Osteocyte (in vitro differentiated cells): ENCODE measurements at regions not wholly inside any gene's neighbourhood (a gene's known extent, or its start where the extent isn't known, plus 50 kb on each side); places are given as distances from the start of the nearest gene placed in this dataset.

Source experiments
- DNase-seq: peaks from one replicate; pipeline ENCODE4 v3.0.0; 2021; ENCODE audit warnings: mixed read lengths; ENCODE audit not compliant: unreplicated experiment; ENCODE audit errors: extremely low spot score
- H3K27ac Mint-ChIP-seq: one replicate; pipeline ENCODE4 v1.8.0; 2021; ENCODE audit warnings: mild to moderate bottlenecking, mixed read lengths; ENCODE audit not compliant: unreplicated experiment
- H3K27me3 Mint-ChIP-seq: one replicate; pipeline ENCODE4 v1.8.0; 2021; ENCODE audit warnings: mixed read lengths; ENCODE audit not compliant: unreplicated experiment
- H3K36me3 Mint-ChIP-seq: one replicate; pipeline ENCODE4 v1.8.0; 2021; ENCODE audit warnings: mixed read lengths; ENCODE audit not compliant: unreplicated experiment
- H3K4me1 Mint-ChIP-seq: one replicate; pipeline ENCODE4 v1.8.0; 2021; ENCODE audit warnings: mixed read lengths; ENCODE audit not compliant: unreplicated experiment
- H3K4me3 Mint-ChIP-seq: one replicate; pipeline ENCODE4 v1.8.0; 2021; ENCODE audit warnings: mild to moderate bottlenecking, moderate library complexity, mixed read lengths; ENCODE audit not compliant: unreplicated experiment
- H3K9me3 Mint-ChIP-seq: one replicate; pipeline ENCODE4 v1.8.0; 2021; ENCODE audit warnings: mixed read lengths; ENCODE audit not compliant: unreplicated experiment
- CTCF ChIP-seq: fragments of 200-600 bp; sonication (generic); IDR thresholded peaks from 2 replicates; pipeline ENCODE4 v1.5.0; 2021; ENCODE audit warnings: antibody characterized with exemption, mild to moderate bottlenecking, moderate library complexity

- Mint-ChIP-seq H3K4me1 (peaks cover 5% of the 10 kb centered on the region), H3K27me3 (peaks cover 27% of the 10 kb centered on the region), H3K4me3 (no peak overlapping the region), H3K27ac (no peak overlapping the region), H3K36me3 (no peaks in the 10 kb centered on the region), H3K9me3 (peaks cover 20% of the 10 kb centered on the region)
- no peak for TF ChIP-seq CTCF
- DNase-seq, result no peak
Observed at GRCh38 chr15:98484914-98485313, 163.4 kb upstream of the IGF1R start.

GRCh38 chr15:98485451-98485850 lies 162.9 kb upstream of the IGF1R start:
- peaks cover 26% of the 10 kb centered on the region for H3K27me3 Mint-ChIP-seq
- H3K27ac Mint-ChIP-seq, result no peak overlapping the region
- no peaks in the 10 kb centered on the region for H3K36me3 Mint-ChIP-seq
- no peak for DNase-seq
- TF ChIP-seq CTCF, result no peak
- H3K9me3 Mint-ChIP-seq, result peaks cover 20% of the 10 kb centered on the region
- H3K4me3 Mint-ChIP-seq, result no peak overlapping the region
- peaks cover 5% of the 10 kb centered on the region for H3K4me1 Mint-ChIP-seq

GRCh38 chr15:98493966-98494511 lies 154.3 kb upstream of the IGF1R start:
- H3K9me3 Mint-ChIP-seq, result peaks cover 14% of the 10 kb centered on the region

GRCh38 chr15:98501192-98501591 lies 147.1 kb upstream of the IGF1R start:
- no peak overlapping the region for H3K4me3 Mint-ChIP-seq
- H3K4me1 Mint-ChIP-seq, result peaks cover 44% of the 10 kb centered on the region
- no peak overlapping the region for H3K27ac Mint-ChIP-seq
- H3K36me3 Mint-ChIP-seq, result peaks cover 2% of the 10 kb centered on the region
- peaks cover 31% of the 10 kb centered on the region for H3K27me3 Mint-ChIP-seq
- DNase-seq, result no peak
- no peak for TF ChIP-seq CTCF
- H3K9me3 Mint-ChIP-seq, result peaks cover 23% of the 10 kb centered on the region

More at GRCh38 chr15:98493966-98494511, 154.3 kb upstream of the IGF1R start:
- Mint-ChIP-seq H3K36me3 (peaks cover 2% of the 10 kb centered on the region), H3K4me1 (peaks cover 4% of the 10 kb centered on the region), H3K4me3 (no peak overlapping the region), H3K27me3 (peaks cover 54% of the 10 kb centered on the region), H3K27ac (no peak overlapping the region)
- TF ChIP-seq CTCF, result no peak
- no peak for DNase-seq

GRCh38 chr15:98501632-98502031 lies 146.7 kb upstream of the IGF1R start:
- H3K27me3 Mint-ChIP-seq, result peaks cover 27% of the 10 kb centered on the region
- no peak for DNase-seq
- no peak overlapping the region for H3K27ac Mint-ChIP-seq
- H3K9me3 Mint-ChIP-seq, result peaks cover 21% of the 10 kb centered on the region
- H3K36me3 Mint-ChIP-seq, result peaks cover 2% of the 10 kb centered on the region
- no peak for TF ChIP-seq CTCF
- H3K4me1 Mint-ChIP-seq, result peaks cover 48% of the 10 kb centered on the region
- no peak overlapping the region for H3K4me3 Mint-ChIP-seq
